ENCODE measurements at regions not wholly inside any gene's neighbourhood (a gene's known extent, or its start where the extent isn't known, plus 50 kb on each side); places are given as distances from the start of the nearest gene placed in this dataset.

DNA sequence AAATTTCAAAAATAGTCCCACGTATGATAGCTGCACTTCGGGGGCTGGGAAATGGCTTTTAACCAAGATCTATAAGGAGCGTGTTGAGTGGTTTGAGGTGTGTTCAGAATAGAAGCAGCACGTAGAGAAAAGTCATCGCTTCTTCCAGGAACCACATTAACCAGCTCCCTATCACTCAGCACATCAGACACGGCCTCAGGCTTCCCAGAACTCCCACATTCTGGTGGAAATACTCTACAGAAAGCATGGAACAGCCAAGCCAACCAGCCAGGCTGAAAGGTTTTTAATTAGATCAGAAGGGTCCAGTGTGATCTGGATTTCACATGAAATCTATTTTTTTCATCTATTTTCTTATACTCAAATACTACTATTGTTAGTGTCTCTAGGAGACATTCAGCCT, 231.5 kb upstream of the NRP1 start:
- DNase-seq (ENCODE audit: low read depth in 1 of 2, low spot score in 1 of 2): no peak
- Histone ChIP-seq H3K4me3 (replicated peaks; ENCODE audit: insufficient read depth, low read length) (no peak overlapping the region), H3K27ac (replicated peaks) (no peak overlapping the region), H3K27me3 (ENCODE audit: insufficient read depth, poor library complexity, severe bottlenecking) (no peaks in the 10 kb centered on the region)
- TF ChIP-seq GABPA (IDR thresholded peaks at IDR 0.05; ENCODE audit: low read depth) (no peak), CTCF (IDR thresholded peaks at IDR 0.05; ENCODE audit: insufficient read depth, low read length) (no peak), SPI1 (IDR thresholded peaks at IDR 0.05; ENCODE audit: borderline replicate concordance, low read depth) (no peak), POLR2AphosphoS5 (IDR thresholded peaks at IDR 0.05; ENCODE audit: low read depth) (no peak)
- TF ChIP-seq, protein P1, sequence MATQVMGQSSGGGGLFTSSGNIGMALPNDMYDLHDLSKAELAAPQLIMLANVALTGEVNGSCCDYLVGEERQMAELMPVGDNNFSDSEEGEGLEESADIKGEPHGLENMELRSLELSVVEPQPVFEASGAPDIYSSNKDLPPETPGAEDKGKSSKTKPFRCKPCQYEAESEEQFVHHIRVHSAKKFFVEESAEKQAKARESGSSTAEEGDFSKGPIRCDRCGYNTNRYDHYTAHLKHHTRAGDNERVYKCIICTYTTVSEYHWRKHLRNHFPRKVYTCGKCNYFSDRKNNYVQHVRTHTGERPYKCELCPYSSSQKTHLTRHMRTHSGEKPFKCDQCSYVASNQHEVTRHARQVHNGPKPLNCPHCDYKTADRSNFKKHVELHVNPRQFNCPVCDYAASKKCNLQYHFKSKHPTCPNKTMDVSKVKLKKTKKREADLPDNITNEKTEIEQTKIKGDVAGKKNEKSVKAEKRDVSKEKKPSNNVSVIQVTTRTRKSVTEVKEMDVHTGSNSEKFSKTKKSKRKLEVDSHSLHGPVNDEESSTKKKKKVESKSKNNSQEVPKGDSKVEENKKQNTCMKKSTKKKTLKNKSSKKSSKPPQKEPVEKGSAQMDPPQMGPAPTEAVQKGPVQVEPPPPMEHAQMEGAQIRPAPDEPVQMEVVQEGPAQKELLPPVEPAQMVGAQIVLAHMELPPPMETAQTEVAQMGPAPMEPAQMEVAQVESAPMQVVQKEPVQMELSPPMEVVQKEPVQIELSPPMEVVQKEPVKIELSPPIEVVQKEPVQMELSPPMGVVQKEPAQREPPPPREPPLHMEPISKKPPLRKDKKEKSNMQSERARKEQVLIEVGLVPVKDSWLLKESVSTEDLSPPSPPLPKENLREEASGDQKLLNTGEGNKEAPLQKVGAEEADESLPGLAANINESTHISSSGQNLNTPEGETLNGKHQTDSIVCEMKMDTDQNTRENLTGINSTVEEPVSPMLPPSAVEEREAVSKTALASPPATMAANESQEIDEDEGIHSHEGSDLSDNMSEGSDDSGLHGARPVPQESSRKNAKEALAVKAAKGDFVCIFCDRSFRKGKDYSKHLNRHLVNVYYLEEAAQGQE (IDR thresholded peaks at IDR 0.05; ENCODE audit: insufficient replicate concordance, low read depth): no peak

GRCh38 chr10:33565231-33565630, 230.8 kb upstream of the NRP1 start:
- TF ChIP-seq, protein P1 (IDR thresholded peaks at IDR 0.05; ENCODE audit: insufficient replicate concordance, low read depth): no peak
- TF ChIP-seq POLR2AphosphoS5 (IDR thresholded peaks at IDR 0.05; ENCODE audit: low read depth): no peak
- TF ChIP-seq CTCF (IDR thresholded peaks at IDR 0.05; ENCODE audit: insufficient read depth, low read length): no peak
- no peak for TF ChIP-seq SPI1 (IDR thresholded peaks at IDR 0.05; ENCODE audit: borderline replicate concordance, low read depth)
- no peak for TF ChIP-seq GABPA (IDR thresholded peaks at IDR 0.05; ENCODE audit: low read depth)
- DNase-seq (ENCODE audit: low read depth in 1 of 2, low spot score in 1 of 2): no peak
- no peak overlapping the region for H3K4me3 ChIP-seq (replicated peaks; ENCODE audit: insufficient read depth, low read length)
- H3K27ac ChIP-seq (replicated peaks): no peak overlapping the region
- H3K27me3 ChIP-seq (ENCODE audit: insufficient read depth, poor library complexity, severe bottlenecking): no peaks in the 10 kb centered on the region

GRCh38 chr10:33559105-33559504, 224.6 kb upstream of the NRP1 start:
- TF ChIP-seq GABPA (IDR thresholded peaks at IDR 0.05; ENCODE audit: low read depth): no peak
- TF ChIP-seq POLR2AphosphoS5 (IDR thresholded peaks at IDR 0.05; ENCODE audit: low read depth): no peak
- no peak for TF ChIP-seq SPI1 (IDR thresholded peaks at IDR 0.05; ENCODE audit: borderline replicate concordance, low read depth)
- no peak for TF ChIP-seq CTCF (IDR thresholded peaks at IDR 0.05; ENCODE audit: insufficient read depth, low read length)
- TF ChIP-seq, protein P1 (IDR thresholded peaks at IDR 0.05; ENCODE audit: insufficient replicate concordance, low read depth): no peak
- Histone ChIP-seq H3K27me3 (ENCODE audit: insufficient read depth, poor library complexity, severe bottlenecking) (no peaks in the 10 kb centered on the region), H3K4me3 (replicated peaks; ENCODE audit: insufficient read depth, low read length) (no peak overlapping the region), H3K27ac (replicated peaks) (no peak overlapping the region)
- DNase-seq (ENCODE audit: low read depth in 1 of 2, low spot score in 1 of 2): no peak

Data from HL-60 (cell line).